Neural cell (in vitro differentiated cells): ENCODE measurements at regions not wholly inside any gene's neighbourhood (a gene's known extent, or its start where the extent isn't known, plus 50 kb on each side); places are given as distances from the start of the nearest gene placed in this dataset.

Source experiments
- CTCF ChIP-seq: fragments of 450-650 bp; IDR thresholded peaks from 2 replicates; pipeline ENCODE4 v1.5.1; 2014; ENCODE audit warnings: antibody characterized with exemption, mild to moderate bottlenecking, moderate library complexity; ENCODE audit not compliant: poor library complexity, severe bottlenecking
- EP300 ChIP-seq: fragments of 450-650 bp; conservative IDR thresholded peaks from 2 replicates; pipeline ENCODE4 v1.6.1; 2014; ENCODE audit warnings: antibody characterized with exemption, mild to moderate bottlenecking, moderate library complexity; ENCODE audit not compliant: poor library complexity, severe bottlenecking
- EZH2 ChIP-seq: fragments of 200-600, 300-800 bp; shearing (Covaris generic), sonication (generic); IDR thresholded peaks from 2 replicates; pipeline ENCODE4 v1.6.1; 2014; ENCODE audit warnings: antibody characterized with exemption, low read length, borderline replicate concordance, mild to moderate bottlenecking; ENCODE audit not compliant: insufficient read depth, poor library complexity, severe bottlenecking
- MXI1 ChIP-seq: fragments of 450-650 bp; conservative IDR thresholded peaks from 2 replicates; pipeline ENCODE4 v1.6.1; 2014; ENCODE audit warnings: antibody characterized with exemption, mild to moderate bottlenecking; ENCODE audit not compliant: poor library complexity, severe bottlenecking
- POLR2AphosphoS5 ChIP-seq: IDR thresholded peaks from 2 replicates; pipeline ENCODE4 v1.6.1; 2012
- RAD21 ChIP-seq: fragments of 450-650 bp; conservative IDR thresholded peaks from 2 replicates; pipeline ENCODE4 v1.6.1; 2014; ENCODE audit warnings: antibody characterized with exemption, mild to moderate bottlenecking, moderate library complexity
- REST ChIP-seq: IDR thresholded peaks from 2 replicates; pipeline ENCODE4 v1.6.1; 2012; ENCODE audit warnings: borderline replicate concordance
- TAF1 ChIP-seq: IDR thresholded peaks from 2 replicates; pipeline ENCODE4 v1.6.1; 2012; ENCODE audit warnings: low read depth

GRCh38 chr4:13866881-13867280 lies 239.4 kb upstream of the BOD1L1 start:
- no peak for TF ChIP-seq EP300
- TF ChIP-seq EZH2: no peak
- no peak for TF ChIP-seq CTCF
- no peak for TF ChIP-seq POLR2AphosphoS5
- TF ChIP-seq RAD21: no peak
- no peak for TF ChIP-seq MXI1
- no peak for TF ChIP-seq REST
- TF ChIP-seq TAF1: no peak
